Endodermal cell (in vitro differentiated cells): ENCODE measurements at regions not wholly inside any gene's neighbourhood (a gene's known extent, or its start where the extent isn't known, plus 50 kb on each side); places are given as distances from the start of the nearest gene placed in this dataset.

Experiments used
- DNase-seq: peaks from one replicate; pipeline ENCODE4 v3.0.0-alpha.2; 2017
- H3K27ac ChIP-seq: 2 replicates; pipeline ENCODE4 v1.5.1; 2013; ENCODE audit warnings: mild to moderate bottlenecking, low read depth, low read length, moderate library complexity
- H3K27me3 ChIP-seq: 2 replicates; pipeline ENCODE4 v1.6.1; 2013; ENCODE audit warnings: mild to moderate bottlenecking, low read length, moderate library complexity; ENCODE audit not compliant: insufficient read depth, control insufficient read depth, poor library complexity, severe bottlenecking
- H3K36me3 ChIP-seq: 2 replicates; pipeline ENCODE4 v1.7.0; 2013; ENCODE audit warnings: mild to moderate bottlenecking, low read length, moderate library complexity; ENCODE audit not compliant: control insufficient read depth, insufficient read depth
- H3K4me1 ChIP-seq: one replicate; pipeline ENCODE4 v1.7.0; 2013; ENCODE audit warnings: low read length; ENCODE audit not compliant: control insufficient read depth, insufficient read depth
- H3K4me3 ChIP-seq: 2 replicates; pipeline ENCODE4 v1.5.1; 2013; ENCODE audit warnings: mild to moderate bottlenecking, low read length, moderate library complexity
- H3K9ac ChIP-seq: 2 replicates; pipeline ENCODE4 v1.6.1; 2013; ENCODE audit warnings: mild to moderate bottlenecking, low read length, moderate library complexity; ENCODE audit not compliant: poor library complexity, severe bottlenecking; ENCODE audit errors: extremely low read depth
- H3K9me3 ChIP-seq: 2 replicates; pipeline ENCODE4 v1.6.1; 2013; ENCODE audit warnings: mild to moderate bottlenecking, low read length, moderate library complexity; ENCODE audit not compliant: control insufficient read depth
- H3K27ac Mint-ChIP-seq: 2 replicates; pipeline ENCODE4 v1.8.0; 2020; ENCODE audit warnings: mixed read lengths
- H3K27me3 Mint-ChIP-seq: 2 replicates; pipeline ENCODE4 v1.8.0; 2021; ENCODE audit warnings: mild to moderate bottlenecking, mixed read lengths; ENCODE audit not compliant: insufficient read depth
- H3K36me3 Mint-ChIP-seq: 2 replicates; pipeline ENCODE4 v1.8.0; 2020; ENCODE audit warnings: low read depth, mixed read lengths
- H3K4me1 Mint-ChIP-seq: 2 replicates; pipeline ENCODE4 v1.8.0; 2020; ENCODE audit warnings: mixed read lengths
- H3K4me3 Mint-ChIP-seq: 2 replicates; pipeline ENCODE4 v1.8.0; 2020; ENCODE audit warnings: mild to moderate bottlenecking, moderate library complexity, mixed read lengths
- H3K9me3 Mint-ChIP-seq: 2 replicates; pipeline ENCODE4 v1.8.0; 2020; ENCODE audit warnings: mild to moderate bottlenecking, mixed read lengths
- WGBS, 2 experiments: methylation state at CpG; one replicate each; pipeline versions ENCODE4 v1.1.5 to v1.1.7; 2013; ENCODE audit warnings: missing lambda C conversion rate in 2 of 2, mixed read lengths in 1 of 2; ENCODE audit not compliant: insufficient coverage in 1 of 2, insufficient read length in 1 of 2; 5-methylcytosine and 5-hydroxymethylcytosine counted together
- TF ChIP-seq, protein P1 (sequence below): fragments of 200-600 bp; sonication (generic); conservative IDR thresholded peaks from 2 replicates; pipeline ENCODE4 v1.5.0; 2021; ENCODE audit warnings: antibody characterized with exemption, mild to moderate bottlenecking

DNA sequence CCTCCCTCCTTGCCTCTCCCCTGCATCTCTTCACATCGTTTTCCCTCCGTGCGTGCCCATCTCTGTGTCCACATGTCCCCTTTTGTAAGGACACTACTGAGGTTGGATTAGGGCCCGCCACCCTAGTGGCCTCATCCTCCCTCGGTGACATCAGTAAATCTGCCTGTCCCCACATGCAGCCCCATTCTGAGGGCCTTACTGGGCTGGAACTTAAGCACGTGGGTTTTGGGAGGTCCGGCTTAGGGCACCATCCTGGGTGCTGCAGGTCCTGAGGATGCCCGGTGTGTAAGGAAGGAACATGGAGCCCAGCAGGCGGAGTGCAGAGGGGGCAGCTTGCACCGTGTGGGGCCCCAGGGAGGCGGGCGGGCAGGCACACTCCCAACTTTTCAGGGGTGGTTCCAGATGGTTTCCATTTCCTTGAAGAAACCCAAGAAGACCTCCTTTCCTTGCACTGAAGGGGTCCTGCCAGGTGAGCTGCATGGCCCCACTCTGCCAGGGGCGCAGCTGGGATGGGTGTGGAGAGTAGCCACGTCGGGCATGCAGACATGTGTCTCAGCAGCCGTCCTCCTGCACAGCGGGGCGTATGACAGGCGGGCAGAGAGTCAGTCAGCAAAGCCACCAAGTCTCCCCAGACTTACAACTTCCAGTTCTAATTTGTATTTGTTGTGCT, 329.9 kb downstream of the QKI start:
- H3K27ac ChIP-seq, result no peak overlapping the region
- H3K4me1 ChIP-seq, result peaks cover 11% of the 10 kb centered on the region
- no peaks in the 10 kb centered on the region for H3K9me3 Mint-ChIP-seq
- no peak for DNase-seq
- H3K9me3 ChIP-seq, result no peaks in the 10 kb centered on the region
- TF ChIP-seq, protein P1, sequence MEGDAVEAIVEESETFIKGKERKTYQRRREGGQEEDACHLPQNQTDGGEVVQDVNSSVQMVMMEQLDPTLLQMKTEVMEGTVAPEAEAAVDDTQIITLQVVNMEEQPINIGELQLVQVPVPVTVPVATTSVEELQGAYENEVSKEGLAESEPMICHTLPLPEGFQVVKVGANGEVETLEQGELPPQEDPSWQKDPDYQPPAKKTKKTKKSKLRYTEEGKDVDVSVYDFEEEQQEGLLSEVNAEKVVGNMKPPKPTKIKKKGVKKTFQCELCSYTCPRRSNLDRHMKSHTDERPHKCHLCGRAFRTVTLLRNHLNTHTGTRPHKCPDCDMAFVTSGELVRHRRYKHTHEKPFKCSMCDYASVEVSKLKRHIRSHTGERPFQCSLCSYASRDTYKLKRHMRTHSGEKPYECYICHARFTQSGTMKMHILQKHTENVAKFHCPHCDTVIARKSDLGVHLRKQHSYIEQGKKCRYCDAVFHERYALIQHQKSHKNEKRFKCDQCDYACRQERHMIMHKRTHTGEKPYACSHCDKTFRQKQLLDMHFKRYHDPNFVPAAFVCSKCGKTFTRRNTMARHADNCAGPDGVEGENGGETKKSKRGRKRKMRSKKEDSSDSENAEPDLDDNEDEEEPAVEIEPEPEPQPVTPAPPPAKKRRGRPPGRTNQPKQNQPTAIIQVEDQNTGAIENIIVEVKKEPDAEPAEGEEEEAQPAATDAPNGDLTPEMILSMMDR, result no peak
- H3K4me1 Mint-ChIP-seq, result peaks cover 22% of the 10 kb centered on the region
- H3K27me3 Mint-ChIP-seq, result peaks cover 57% of the 10 kb centered on the region
- peaks cover 40% of the 10 kb centered on the region for H3K27me3 ChIP-seq
- 83 to 96% methylated on average over 1 to 19 of the region's 19 CpGs for WGBS, 2 experiments
- H3K4me3 ChIP-seq, result no peak overlapping the region
- no peaks in the 10 kb centered on the region for H3K36me3 ChIP-seq
- no peak overlapping the region for H3K4me3 Mint-ChIP-seq
- H3K36me3 Mint-ChIP-seq, result no peaks in the 10 kb centered on the region
- no peak overlapping the region for H3K27ac Mint-ChIP-seq
- H3K9ac ChIP-seq, result no peak overlapping the region

DNA sequence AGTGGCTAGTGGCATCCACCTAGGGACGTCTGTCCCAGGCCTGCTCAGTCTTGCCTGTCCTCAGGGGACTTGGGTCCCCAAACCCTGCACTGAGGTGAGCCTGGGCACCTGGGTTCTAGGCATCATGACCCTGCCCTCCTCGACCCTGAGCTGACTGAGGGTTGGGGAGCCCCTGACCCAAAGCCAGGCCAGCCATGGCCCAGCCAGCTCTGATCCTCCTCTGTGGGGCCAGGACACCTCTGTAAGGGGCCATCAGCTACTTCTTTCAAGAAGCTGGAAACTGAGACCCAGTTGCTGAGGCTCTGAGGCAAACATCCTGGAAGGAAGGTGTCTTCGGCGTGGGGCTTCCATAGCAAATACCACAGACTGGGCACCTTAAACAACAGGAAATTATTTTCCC, 329.3 kb downstream of the QKI start:
- peaks cover 60% of the 10 kb centered on the region for H3K27me3 Mint-ChIP-seq
- H3K4me1 Mint-ChIP-seq, result peaks cover 27% of the 10 kb centered on the region
- no peak overlapping the region for H3K4me3 Mint-ChIP-seq
- Histone ChIP-seq H3K36me3 (no peaks in the 10 kb centered on the region), H3K9ac (no peak overlapping the region), H3K9me3 (no peaks in the 10 kb centered on the region), H3K4me3 (no peak overlapping the region), H3K27me3 (peaks cover 46% of the 10 kb centered on the region), H3K4me1 (peaks cover 11% of the 10 kb centered on the region), H3K27ac (no peak overlapping the region)
- no peaks in the 10 kb centered on the region for H3K36me3 Mint-ChIP-seq
- no peak overlapping the region for H3K27ac Mint-ChIP-seq
- TF ChIP-seq, protein P1, result no peak
- no peak for DNase-seq
- WGBS, 2 experiments, result 90 to 91% methylated on average over 2 to 4 of the region's 4 CpGs
- H3K9me3 Mint-ChIP-seq, result no peaks in the 10 kb centered on the region

DNA sequence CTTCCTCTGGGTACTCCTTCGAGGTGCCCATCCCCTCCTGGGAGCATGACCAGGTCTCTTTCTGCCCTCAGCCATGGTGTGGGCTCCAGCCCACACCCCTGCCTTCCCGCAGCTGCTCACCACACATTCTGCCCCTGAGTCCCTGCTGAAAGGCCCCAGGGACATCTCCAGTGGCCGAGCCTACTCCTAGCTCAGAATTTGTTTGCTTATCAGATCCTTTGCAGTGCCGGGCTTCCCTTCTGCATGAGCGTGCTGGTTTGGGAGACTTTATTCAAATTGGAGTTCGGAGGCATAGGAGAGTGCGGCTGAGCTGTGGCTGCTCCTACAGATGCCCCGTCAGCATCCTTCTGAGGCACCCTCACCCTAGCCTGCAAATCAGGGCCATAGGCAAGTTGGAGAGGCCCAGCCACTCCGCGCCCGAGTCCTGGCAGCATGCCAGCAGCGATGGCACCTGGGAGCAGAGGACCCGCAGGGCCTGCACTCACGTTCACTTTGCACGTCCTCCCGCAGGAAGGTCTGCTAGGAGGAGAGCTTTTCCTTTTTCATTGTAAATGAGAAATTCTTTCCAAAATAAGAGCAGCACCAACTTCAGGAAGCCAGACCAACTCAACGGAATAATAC, 327.3 kb downstream of the QKI start:
- Histone ChIP-seq H3K9ac (no peak overlapping the region), H3K36me3 (no peaks in the 10 kb centered on the region), H3K4me1 (peaks cover 11% of the 10 kb centered on the region), H3K27ac (no peak overlapping the region), H3K9me3 (no peaks in the 10 kb centered on the region), H3K27me3 (peaks cover 65% of the 10 kb centered on the region), H3K4me3 (no peak overlapping the region)
- H3K4me3 Mint-ChIP-seq, result no peak overlapping the region
- no peak for DNase-seq
- 87 to 92% methylated on average over 10 to 17 of the region's 17 CpGs for WGBS, 2 experiments
- H3K27me3 Mint-ChIP-seq, result peaks cover 64% of the 10 kb centered on the region
- no peak overlapping the region for H3K27ac Mint-ChIP-seq
- peaks cover 34% of the 10 kb centered on the region for H3K4me1 Mint-ChIP-seq
- H3K36me3 Mint-ChIP-seq, result no peaks in the 10 kb centered on the region
- H3K9me3 Mint-ChIP-seq, result peaks cover 5% of the 10 kb centered on the region
- TF ChIP-seq, protein P1, result no peak
